HG03108 (cell line): ENCODE measurements at regions not wholly inside any gene's neighbourhood (a gene's known extent, or its start where the extent isn't known, plus 50 kb on each side); places are given as distances from the start of the nearest gene placed in this dataset.

Experiments
- ATAC-seq: cut with Tn5 transposase; IDR thresholded peaks from one replicate; pipeline ENCODE4 v1.9.1; 2021; ENCODE audit warnings: moderate library complexity; ENCODE audit not compliant: unreplicated experiment

- no peak for ATAC-seq
These were observed 59.9 kb upstream of the CACNA1E start for GRCh38 chr1:181423301-181423918.

- ATAC-seq, result no peak
These were observed 58.4 kb upstream of the CACNA1E start for GRCh38 chr1:181424786-181425403.

- no peak for ATAC-seq
These were observed 57.8 kb upstream of the CACNA1E start for GRCh38 chr1:181425566-181425965.

DNA sequence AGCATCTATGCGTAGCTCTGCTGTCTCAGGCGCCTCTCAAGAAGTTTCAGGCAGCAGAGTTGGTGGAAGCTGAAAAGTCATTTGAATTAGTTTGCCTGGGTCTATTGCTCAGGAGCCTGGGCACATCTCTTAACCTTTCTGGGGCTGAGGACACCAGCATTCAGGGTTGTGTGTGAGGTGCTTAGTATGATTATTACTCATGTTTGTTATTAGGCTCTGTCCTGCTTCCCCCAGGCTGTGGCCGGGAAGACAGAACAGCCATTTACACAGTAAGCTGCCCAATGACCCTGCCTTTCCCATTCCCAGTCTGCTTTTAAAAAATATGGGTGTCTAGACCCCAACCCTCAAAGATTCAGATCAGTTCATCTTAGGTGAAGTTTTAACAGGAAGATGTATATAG lies 53.9 kb upstream of the CACNA1E start:
- no peak for ATAC-seq

DNA sequence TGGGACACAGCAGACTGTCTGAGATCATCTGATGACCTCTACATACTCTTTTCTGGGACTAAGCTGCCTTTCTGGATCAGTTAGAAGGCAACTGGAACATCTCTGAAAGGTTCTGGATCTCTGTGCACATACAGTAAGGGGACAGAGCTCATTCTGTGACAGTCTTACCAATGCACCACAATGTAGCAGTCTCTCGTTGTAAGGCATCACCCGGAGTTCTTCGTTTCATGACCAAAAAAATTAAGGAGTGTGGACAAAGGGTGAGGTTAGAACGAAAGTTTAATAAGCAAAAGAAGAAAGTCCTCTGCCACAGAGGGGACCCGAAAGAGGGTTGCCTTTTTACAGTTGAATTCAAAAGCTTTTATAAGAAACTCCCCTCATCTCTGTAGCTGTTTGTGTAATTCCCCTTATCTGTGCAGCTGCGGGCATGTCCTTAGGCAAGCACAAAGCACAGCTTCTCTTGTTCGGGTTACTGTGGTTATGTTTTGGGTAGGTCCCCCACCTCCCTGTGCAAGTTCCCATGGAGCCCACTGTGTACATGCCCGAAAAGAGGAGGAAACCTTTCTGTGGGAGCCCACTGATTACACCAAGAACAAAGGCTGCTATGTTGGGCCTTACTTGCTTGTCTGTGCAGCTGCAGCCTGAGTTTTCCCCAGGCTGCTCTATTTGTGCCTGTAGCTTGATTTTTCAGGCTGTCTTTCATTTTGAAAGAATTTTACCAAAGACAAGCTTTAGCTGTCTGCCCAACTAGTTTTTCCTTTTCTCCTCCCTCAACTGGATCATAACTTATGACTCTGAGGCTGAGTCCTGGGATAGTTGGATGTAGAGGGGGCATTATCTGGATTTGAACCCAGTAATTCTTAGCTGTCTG lies 53.1 kb upstream of the CACNA1E start:
- peak; percentile 66 for ATAC-seq
